ENCODE measurements at regions not wholly inside any gene's neighbourhood (a gene's known extent, or its start where the extent isn't known, plus 50 kb on each side); places are given as distances from the start of the nearest gene placed in this dataset.

GRCh38 chr1:219337588-219337987, 163.9 kb downstream of the LYPLAL1 start:
- no peak for TF ChIP-seq CTCF (conservative IDR thresholded peaks at IDR 0.05)
- Mint-ChIP-seq H3K4me1 (peaks cover 40% of the 10 kb centered on the region), H3K27ac (no peak overlapping the region), H3K4me3 (no peak overlapping the region), H3K27me3 (ENCODE audit: insufficient read depth) (no peaks in the 10 kb centered on the region), H3K9me3 (no peaks in the 10 kb centered on the region), H3K36me3 (ENCODE audit: low read depth) (no peaks in the 10 kb centered on the region)
- no peak overlapping the region for H3K4me3 ChIP-seq (ENCODE audit: low read length)
- no peaks in the 10 kb centered on the region for H3K27me3 ChIP-seq (ENCODE audit: control insufficient read depth, insufficient read depth, low read length, poor library complexity, severe bottlenecking)
- no peaks in the 10 kb centered on the region for H3K9me3 ChIP-seq (ENCODE audit: control insufficient read depth, low read length)
- H3K4me1 ChIP-seq (ENCODE audit: control insufficient read depth, insufficient read depth, low read length), result peaks cover 15% of the 10 kb centered on the region
- H3K27ac ChIP-seq (ENCODE audit: low read depth, low read length), result no peak overlapping the region
- no peak overlapping the region for H3K9ac ChIP-seq (ENCODE audit: extremely low read depth, low read length, poor library complexity, severe bottlenecking)
- no peak for DNase-seq
- 90 to 100% methylated on average over 1 of the region's 1 CpG for WGBS, 2 experiments (ENCODE audit: insufficient coverage in 1 of 2, insufficient read length in 1 of 2)
- H3K36me3 ChIP-seq (ENCODE audit: control insufficient read depth, insufficient read depth, low read length), result no peaks in the 10 kb centered on the region

GRCh38 chr1:219333626-219334025, 159.9 kb downstream of the LYPLAL1 start:
- peaks cover 22% of the 10 kb centered on the region for H3K4me1 Mint-ChIP-seq
- no peaks in the 10 kb centered on the region for H3K27me3 Mint-ChIP-seq (ENCODE audit: insufficient read depth)
- 88 to 100% methylated on average over 1 of the region's 1 CpG for WGBS, 2 experiments (ENCODE audit: insufficient coverage in 1 of 2, insufficient read length in 1 of 2)
- Histone ChIP-seq H3K9me3 (ENCODE audit: control insufficient read depth, low read length) (no peaks in the 10 kb centered on the region), H3K27me3 (ENCODE audit: control insufficient read depth, insufficient read depth, low read length, poor library complexity, severe bottlenecking) (no peaks in the 10 kb centered on the region), H3K9ac (ENCODE audit: extremely low read depth, low read length, poor library complexity, severe bottlenecking) (no peak overlapping the region), H3K36me3 (ENCODE audit: control insufficient read depth, insufficient read depth, low read length) (no peaks in the 10 kb centered on the region), H3K27ac (ENCODE audit: low read depth, low read length) (no peak overlapping the region), H3K4me3 (ENCODE audit: low read length) (no peak overlapping the region), H3K4me1 (ENCODE audit: control insufficient read depth, insufficient read depth, low read length) (peaks cover 11% of the 10 kb centered on the region)
- TF ChIP-seq CTCF (conservative IDR thresholded peaks at IDR 0.05), result no peak
- no peaks in the 10 kb centered on the region for H3K36me3 Mint-ChIP-seq (ENCODE audit: low read depth)
- no peak for DNase-seq
- no peaks in the 10 kb centered on the region for H3K9me3 Mint-ChIP-seq
- H3K27ac Mint-ChIP-seq, result no peak overlapping the region
- no peak overlapping the region for H3K4me3 Mint-ChIP-seq

GRCh38 chr1:219331424-219331823, 157.7 kb downstream of the LYPLAL1 start:
- Histone ChIP-seq H3K27ac (ENCODE audit: low read depth, low read length) (no peak overlapping the region), H3K36me3 (ENCODE audit: control insufficient read depth, insufficient read depth, low read length) (no peaks in the 10 kb centered on the region), H3K4me1 (ENCODE audit: control insufficient read depth, insufficient read depth, low read length) (peaks cover 4% of the 10 kb centered on the region), H3K9me3 (ENCODE audit: control insufficient read depth, low read length) (peaks cover 17% of the 10 kb centered on the region), H3K9ac (ENCODE audit: extremely low read depth, low read length, poor library complexity, severe bottlenecking) (no peak overlapping the region), H3K4me3 (ENCODE audit: low read length) (no peak overlapping the region), H3K27me3 (ENCODE audit: control insufficient read depth, insufficient read depth, low read length, poor library complexity, severe bottlenecking) (no peaks in the 10 kb centered on the region)
- 95% methylated on average over 5 of the region's 5 CpGs; no CpG with 5 or more reads in 1 of the 2 experiments for WGBS, 2 experiments (ENCODE audit: insufficient coverage in 1 of 2, insufficient read length in 1 of 2)
- Mint-ChIP-seq H3K36me3 (ENCODE audit: low read depth) (peaks cover 5% of the 10 kb centered on the region), H3K27me3 (ENCODE audit: insufficient read depth) (no peaks in the 10 kb centered on the region), H3K4me3 (no peak overlapping the region), H3K27ac (no peak overlapping the region), H3K9me3 (peaks cover 9% of the 10 kb centered on the region), H3K4me1 (peaks cover 9% of the 10 kb centered on the region)
- no peak for DNase-seq
- TF ChIP-seq CTCF (conservative IDR thresholded peaks at IDR 0.05), result no peak
